RPMI8226 (cell line): ENCODE measurements at regions not wholly inside any gene's neighbourhood (a gene's known extent, or its start where the extent isn't known, plus 50 kb on each side); places are given as distances from the start of the nearest gene placed in this dataset.

Experiments used
- DNase-seq: peaks from one replicate; pipeline ENCODE4 v3.0.0-alpha.2; 2015

DNA sequence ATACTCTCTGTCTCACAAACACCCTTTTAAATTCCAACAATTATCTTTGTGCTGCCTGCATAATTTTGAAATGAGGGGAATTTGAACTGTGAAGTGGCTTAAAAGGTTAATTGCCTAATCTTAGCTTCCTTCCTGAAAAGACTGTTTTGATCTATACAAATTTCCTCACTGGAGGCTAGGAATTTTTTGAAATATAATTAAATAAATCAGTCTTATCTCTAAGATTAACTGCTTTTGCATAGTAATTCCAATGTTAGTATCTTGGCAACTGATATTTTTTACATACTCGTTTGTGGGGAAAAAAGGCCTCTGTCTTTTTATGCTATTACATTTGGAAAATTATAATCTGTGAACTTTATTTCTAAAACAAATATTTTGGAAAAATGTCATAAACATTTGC, 498.5 kb downstream of the TMTC2 start:
- no peak for DNase-seq
